ENCODE measurements at regions not wholly inside any gene's neighbourhood (a gene's known extent, or its start where the extent isn't known, plus 50 kb on each side); places are given as distances from the start of the nearest gene placed in this dataset.

GRCh38 chr2:5845798-5846330 is 153.7 kb downstream of the SOX11 start:
- TF ChIP-seq SUZ12 (IDR thresholded peaks at IDR 0.05; ENCODE audit: extremely low read depth, insufficient read depth, insufficient read length) (no peak), YY1 (IDR thresholded peaks at IDR 0.05; ENCODE audit: insufficient read depth, insufficient read length) (no peak), ZNF274 (IDR thresholded peaks at IDR 0.05; ENCODE audit: low read depth, low read length) (no peak)

Data from NT2/D1 (cell line).